ENCODE measurements at regions not wholly inside any gene's neighbourhood (a gene's known extent, or its start where the extent isn't known, plus 50 kb on each side); places are given as distances from the start of the nearest gene placed in this dataset.

- no peak overlapping the region for H3K4me3 ChIP-seq (ENCODE audit: low read length)
- Mint-ChIP-seq H3K9me3 (no peaks in the 10 kb centered on the region), H3K36me3 (ENCODE audit: low read depth) (no peaks in the 10 kb centered on the region), H3K4me1 (ENCODE audit: low read depth) (peaks cover 63% of the 10 kb centered on the region), H3K27me3 (no peaks in the 10 kb centered on the region), H3K4me3 (peak overlapping the region; percentile 27), H3K27ac (peak overlapping the region; percentile 63)
- H3K27me3 ChIP-seq (ENCODE audit: control insufficient read depth in 1 of 2, insufficient read depth in 2 of 2, low read length in 2 of 2), result no peaks in the 10 kb centered on the region
- ChIA-PET POLR2A (interaction anchor here (1.0 to 2.2 kb wide), 5 partner anchors 19 to 74 kb away, joined by 3 to 12 read pairs (median 4); no protein-coding TSS in a partner anchor), CTCF (interaction anchor here (1.3 kb wide), 1 partner anchor 14 kb away, joined by 3 read pairs; no protein-coding TSS in a partner anchor)
- DNase-seq (peak in 12 of 14 experiments; percentile 16 to 76 (median 52)), ATAC-seq (ENCODE audit: poor library complexity) (peak; percentile 84)
- no peaks in the 10 kb centered on the region for H3K9me3 ChIP-seq (ENCODE audit: control insufficient read depth in 1 of 2, insufficient read depth in 1 of 2, low read length in 2 of 2)
- intact Hi-C loops (cut with DNase I, micrococcal nuclease), result loop anchor here in 1 of 2 experiments (5.0 kb wide), 1 partner anchor 137 kb away; no protein-coding TSS in a partner anchor
- no peak for TF ChIP-seq CTCF (IDR thresholded peaks at IDR 0.05)
- peaks cover 62% of the 10 kb centered on the region for H3K4me1 ChIP-seq (ENCODE audit: insufficient read depth, low read length)
- H3K27ac ChIP-seq (ENCODE audit: low read depth in 1 of 2, low read length in 2 of 2), result peak overlapping the region in 1 of 2 donors; percentile 55
- no peaks in the 10 kb centered on the region for H3K36me3 ChIP-seq (ENCODE audit: insufficient read depth, low read length)
Observed at GRCh38 chr6:30814146-30815040, 69.9 kb upstream of the DDR1 start.

- Histone ChIP-seq H3K4me1 (ENCODE audit: insufficient read depth, low read length) (peaks cover 67% of the 10 kb centered on the region), H3K27ac (ENCODE audit: low read depth in 1 of 2, low read length in 2 of 2) (peak overlapping the region in 1 of 2 donors; percentile 55)
Observed at GRCh38 chr6:30813631-30814145, 69.3 kb upstream of the IER3 start.

More at GRCh38 chr6:30813631-30814145, 69.3 kb upstream of the IER3 start:
- H3K36me3 Mint-ChIP-seq (ENCODE audit: low read depth), result no peaks in the 10 kb centered on the region
- ATAC-seq (ENCODE audit: poor library complexity) (no peak), DNase-seq (peak in 1 of 14 experiments; percentile 21)
- TF ChIP-seq CTCF (IDR thresholded peaks at IDR 0.05), result no peak
- intact Hi-C loops (cut with DNase I, micrococcal nuclease), result loop anchor here in 1 of 2 experiments (5.0 kb wide), 1 partner anchor 136 kb away; no protein-coding TSS in a partner anchor
- CTCF ChIA-PET, result no interaction called here
- H3K4me1 Mint-ChIP-seq (ENCODE audit: low read depth), result peaks cover 64% of the 10 kb centered on the region
- peak overlapping the region; percentile 63 for H3K27ac Mint-ChIP-seq
- Histone ChIP-seq H3K9me3 (ENCODE audit: control insufficient read depth in 1 of 2, insufficient read depth in 1 of 2, low read length in 2 of 2) (no peaks in the 10 kb centered on the region), H3K27me3 (ENCODE audit: control insufficient read depth in 1 of 2, insufficient read depth in 2 of 2, low read length in 2 of 2) (no peaks in the 10 kb centered on the region), H3K36me3 (ENCODE audit: insufficient read depth, low read length) (no peaks in the 10 kb centered on the region), H3K4me3 (ENCODE audit: low read length) (no peak overlapping the region)
- no peak overlapping the region for H3K4me3 Mint-ChIP-seq
- POLR2A ChIA-PET, result interaction anchor here (0.9 to 1.3 kb wide), 2 partner anchors 13 to 20 kb away, joined by 3 to 4 read pairs; no protein-coding TSS in a partner anchor
- H3K9me3 Mint-ChIP-seq, result no peaks in the 10 kb centered on the region
- no peaks in the 10 kb centered on the region for H3K27me3 Mint-ChIP-seq
